ENCODE measurements at regions not wholly inside any gene's neighbourhood (a gene's known extent, or its start where the extent isn't known, plus 50 kb on each side); places are given as distances from the start of the nearest gene placed in this dataset.

GRCh38 chr4:189204616-189205015 lies 736.1 kb upstream of the FRG1 start:
- H3K4me1 ChIP-seq (ENCODE audit: control insufficient read depth in 1 of 2, insufficient read depth in 2 of 2, low read length in 2 of 2), result peaks cover 0 to 7% of the 10 kb centered on the region in 2 experiments; a peak in 2 of 4 replicates
- H3K9me2 ChIP-seq (ENCODE audit: insufficient read depth), result no peaks in the 10 kb centered on the region
- H3K4me2 ChIP-seq (ENCODE audit: low read length), result no peak overlapping the region
- BruUV-seq (replicated peaks), result no TSS peak
- H3K79me2 ChIP-seq (ENCODE audit: insufficient read depth, low read length), result no peaks in the 10 kb centered on the region
- H3K36me3 ChIP-seq (ENCODE audit: control insufficient read depth in 1 of 2, insufficient read depth in 2 of 2, low read length in 2 of 2), result no peaks in the 10 kb centered on the region
- ATAC-seq, result no peak
- intact Hi-C loops (cut with micrococcal nuclease), result loop anchor here (5.0 to 10.0 kb wide), 3 partner anchors 230 to 800 kb away; no protein-coding TSS in a partner anchor
- H3K9ac ChIP-seq (ENCODE audit: low read length), result no peak overlapping the region
- no peak overlapping the region for H3K4me3 ChIP-seq (replicated peaks in 1 of 2; ENCODE audit: low read depth in 1 of 2, low read length in 2 of 2)
- H3K9me3 ChIP-seq (ENCODE audit: control insufficient read depth in 1 of 2, insufficient read depth in 1 of 2, low read depth in 1 of 2, low read length in 2 of 2), result no peaks in the 10 kb centered on the region
- POLR2A ChIA-PET, result no interaction called here
- no peaks in the 10 kb centered on the region for H4K20me1 ChIP-seq (ENCODE audit: insufficient read depth)
- CTCF ChIA-PET, result interaction anchor here (0.6 kb wide), 1 partner anchor 99 kb away, joined by 7 read pairs; no protein-coding TSS in a partner anchor
- H2AFZ ChIP-seq (ENCODE audit: low read depth, low read length, poor library complexity, severe bottlenecking), result no peak overlapping the region
- H3K27me3 ChIP-seq (ENCODE audit: insufficient read depth, low read length), result no peaks in the 10 kb centered on the region
- no peak for DNase-seq (ENCODE audit: low read depth, low spot score)
- RAD21 ChIA-PET (ENCODE audit: low non-redundant PET in 1 of 2, low total read pairs in 2 of 2, uncharacterized antibody in 2 of 2, unreplicated experiment in 2 of 2), result no interaction called here
- no peak for TF ChIP-seq SP1 (IDR thresholded peaks at IDR 0.05; ENCODE audit: low read depth)
- TF ChIP-seq EZH2phosphoT487 (IDR thresholded peaks at IDR 0.05; ENCODE audit: borderline replicate concordance), result no peak
- no peak for TF ChIP-seq YY1 (IDR thresholded peaks at IDR 0.05; ENCODE audit: extremely low read depth, insufficient replicate concordance, low read depth, low read length)
- TF ChIP-seq JUND (IDR thresholded peaks at IDR 0.05), result no peak
- no peak for TF ChIP-seq ZBTB33 (IDR thresholded peaks at IDR 0.05; ENCODE audit: extremely low read depth, insufficient replicate concordance, low read length)
- no peak for TF ChIP-seq CBX3 (IDR thresholded peaks at IDR 0.05; ENCODE audit: low read depth)
- no peak for TF ChIP-seq POLR2AphosphoS5 (IDR thresholded peaks at IDR 0.05; ENCODE audit: low read depth, low read length)
- no peak for TF ChIP-seq ELF1 (IDR thresholded peaks at IDR 0.05; ENCODE audit: borderline replicate concordance, low read depth)
- TF ChIP-seq MAX (IDR thresholded peaks at IDR 0.05), result no peak
- TF ChIP-seq FOSL1 (IDR thresholded peaks at IDR 0.05; ENCODE audit: low read depth), result no peak
- H3K27ac ChIP-seq (ENCODE audit: low read depth, low read length), result no peak overlapping the region
